ENCODE measurements at regions not wholly inside any gene's neighbourhood (a gene's known extent, or its start where the extent isn't known, plus 50 kb on each side); places are given as distances from the start of the nearest gene placed in this dataset.
"Not testable (repeated sequence)": the region's sequence is repeated elsewhere in the genome, so short reads cannot be mapped to it uniquely, and the experiment has no call there.

DNA sequence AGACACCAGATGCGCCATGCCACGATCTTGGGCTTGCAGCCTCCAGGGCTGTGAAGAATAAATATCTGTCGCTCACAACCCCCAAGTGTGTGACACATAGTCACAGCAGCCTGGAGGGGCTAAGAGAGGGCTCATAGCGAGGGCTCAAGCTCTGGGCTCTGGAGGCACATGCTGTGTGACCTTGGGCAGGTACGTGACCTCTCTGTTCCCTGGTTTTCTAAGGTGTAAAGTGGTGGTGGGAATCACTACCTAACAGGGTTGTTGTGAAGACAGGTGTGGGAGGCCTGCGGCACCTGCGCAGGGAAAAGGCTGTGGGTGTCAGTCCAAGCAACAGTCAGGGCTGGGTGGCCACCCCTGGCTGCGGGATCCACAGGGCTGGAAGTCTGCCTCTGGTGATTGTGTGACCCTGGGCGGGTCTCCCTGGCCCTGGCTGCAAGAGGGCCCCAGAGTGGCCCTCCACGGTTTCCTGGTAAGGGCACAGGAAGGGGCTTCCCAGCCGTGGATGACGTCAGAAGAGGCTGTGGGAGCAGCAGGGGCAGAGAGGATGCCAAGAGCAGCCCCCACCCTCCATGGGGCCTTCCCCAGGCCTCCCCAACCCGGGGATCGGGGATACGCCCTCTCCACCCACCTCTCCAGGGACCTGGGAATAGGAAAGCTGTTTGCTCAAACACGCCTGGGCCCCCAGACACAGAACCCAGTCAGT, 218.8 kb upstream of the SGCG start:
- H3K4me1 ChIP-seq, result no peaks in the 10 kb centered on the region
- no peak overlapping the region for H3K4me3 ChIP-seq
- in situ Hi-C loops (cut with MboI; ENCODE audit: low sequenced_read_pairs in 4 of 4), result no loop called here
- TF ChIP-seq POLR2A (IDR thresholded peaks at IDR 0.05), result no peak
- TF ChIP-seq, protein P1, sequence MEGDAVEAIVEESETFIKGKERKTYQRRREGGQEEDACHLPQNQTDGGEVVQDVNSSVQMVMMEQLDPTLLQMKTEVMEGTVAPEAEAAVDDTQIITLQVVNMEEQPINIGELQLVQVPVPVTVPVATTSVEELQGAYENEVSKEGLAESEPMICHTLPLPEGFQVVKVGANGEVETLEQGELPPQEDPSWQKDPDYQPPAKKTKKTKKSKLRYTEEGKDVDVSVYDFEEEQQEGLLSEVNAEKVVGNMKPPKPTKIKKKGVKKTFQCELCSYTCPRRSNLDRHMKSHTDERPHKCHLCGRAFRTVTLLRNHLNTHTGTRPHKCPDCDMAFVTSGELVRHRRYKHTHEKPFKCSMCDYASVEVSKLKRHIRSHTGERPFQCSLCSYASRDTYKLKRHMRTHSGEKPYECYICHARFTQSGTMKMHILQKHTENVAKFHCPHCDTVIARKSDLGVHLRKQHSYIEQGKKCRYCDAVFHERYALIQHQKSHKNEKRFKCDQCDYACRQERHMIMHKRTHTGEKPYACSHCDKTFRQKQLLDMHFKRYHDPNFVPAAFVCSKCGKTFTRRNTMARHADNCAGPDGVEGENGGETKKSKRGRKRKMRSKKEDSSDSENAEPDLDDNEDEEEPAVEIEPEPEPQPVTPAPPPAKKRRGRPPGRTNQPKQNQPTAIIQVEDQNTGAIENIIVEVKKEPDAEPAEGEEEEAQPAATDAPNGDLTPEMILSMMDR (IDR thresholded peaks at IDR 0.05 in 4 of 5, conservative IDR thresholded peaks at IDR 0.05 in 1 of 5), result no peak
- H3K27me3 ChIP-seq, result no peaks in the 10 kb centered on the region
- DNase-seq, result no peak
- intact Hi-C loops (cut with DNase I; ENCODE audit: low total_unique reads), result no loop called here
- no peak for ATAC-seq
- H3K36me3 ChIP-seq, result no peaks in the 10 kb centered on the region
- H3K27ac ChIP-seq, result no peak overlapping the region
- no peaks in the 10 kb centered on the region for H3K9me3 ChIP-seq

DNA sequence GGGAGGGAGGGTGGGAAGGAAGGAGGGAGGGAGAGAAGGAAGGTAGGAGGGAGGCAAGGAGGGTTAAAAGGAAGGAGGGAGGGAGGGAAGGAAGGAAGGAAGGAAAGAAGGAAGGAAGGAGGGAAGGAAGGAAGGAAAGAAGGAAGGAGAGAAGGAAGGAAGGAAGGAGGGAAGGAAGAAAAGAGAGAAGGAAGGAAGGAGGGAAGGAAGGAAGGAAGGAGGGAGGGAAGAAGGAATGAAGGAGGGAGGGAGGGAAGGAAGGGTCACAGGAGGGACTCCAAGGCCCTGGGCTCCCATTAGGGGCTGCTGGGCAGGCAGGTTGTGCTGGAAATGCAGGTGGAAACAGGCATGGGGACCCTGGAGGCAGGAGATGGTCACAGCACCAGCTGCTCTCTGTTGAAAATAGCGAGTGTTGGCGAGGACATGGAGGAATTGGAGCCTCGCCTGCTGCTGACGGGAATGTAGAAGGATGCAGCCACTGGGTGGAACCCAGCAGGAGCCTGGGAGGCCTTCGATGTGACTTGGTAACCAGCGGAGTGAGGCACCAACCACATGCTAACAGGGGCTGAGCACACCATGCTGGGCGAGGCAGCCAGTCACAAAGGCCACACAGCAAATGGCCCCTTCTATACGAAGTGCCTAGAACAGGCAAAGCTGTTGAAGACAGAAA, 217.3 kb upstream of the SGCG start:
- ATAC-seq; H3K9me3 ChIP-seq; H3K36me3 ChIP-seq; H3K27ac ChIP-seq; H3K4me3 ChIP-seq; H3K27me3 ChIP-seq; in situ Hi-C loops (cut with MboI; ENCODE audit: low sequenced_read_pairs in 4 of 4); intact Hi-C loops (cut with DNase I; ENCODE audit: low total_unique reads); H3K4me1 ChIP-seq; DNase-seq: not testable (repeated sequence)

DNA sequence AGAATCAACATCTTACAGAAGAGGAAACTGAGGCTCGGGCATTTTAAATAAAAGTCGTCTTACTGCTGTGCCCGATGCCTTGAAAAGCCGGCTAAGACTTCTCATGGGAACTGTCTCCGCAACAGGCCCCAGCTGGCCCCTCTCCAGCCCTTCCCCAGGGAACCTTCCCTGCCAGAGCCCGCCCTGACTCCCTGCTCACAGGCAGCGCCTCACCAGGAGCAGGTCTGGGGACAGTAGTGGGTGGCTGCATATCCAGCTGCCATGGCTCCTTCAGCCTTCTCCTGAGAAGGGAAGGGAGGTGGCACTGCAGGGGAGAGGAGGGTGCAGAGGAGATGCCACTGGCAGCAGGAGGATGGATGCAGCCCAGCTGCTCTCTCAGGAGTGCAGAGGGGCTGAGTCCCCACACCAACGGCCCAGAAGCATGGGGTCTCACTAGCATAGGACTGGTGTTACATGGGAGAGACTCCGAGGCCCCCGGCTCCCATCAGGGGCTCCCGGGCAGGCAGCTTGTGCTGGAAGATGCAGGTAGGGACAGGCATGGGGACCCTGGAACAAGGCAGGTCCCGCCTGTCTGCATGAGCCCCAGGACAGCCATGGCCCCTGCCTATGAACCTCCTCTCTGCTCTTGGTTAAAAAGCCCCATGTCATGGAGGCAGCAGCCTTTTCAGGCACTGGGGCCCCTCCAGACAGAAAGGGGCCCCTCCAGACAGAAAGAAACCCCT, 216.4 kb upstream of the SGCG start:
- Histone ChIP-seq H3K36me3 (no peaks in the 10 kb centered on the region), H3K4me3 (no peak overlapping the region), H3K27ac (no peak overlapping the region), H3K27me3 (no peaks in the 10 kb centered on the region), H3K4me1 (no peaks in the 10 kb centered on the region), H3K9me3 (no peaks in the 10 kb centered on the region)
- in situ Hi-C loops (cut with MboI; ENCODE audit: low sequenced_read_pairs in 4 of 4), result no loop called here
- intact Hi-C loops (cut with DNase I; ENCODE audit: low total_unique reads), result no loop called here
- no peak for TF ChIP-seq POLR2A (IDR thresholded peaks at IDR 0.05)
- TF ChIP-seq, protein P1 (IDR thresholded peaks at IDR 0.05 in 4 of 5, conservative IDR thresholded peaks at IDR 0.05 in 1 of 5), result no peak
- ATAC-seq (no peak), DNase-seq (no peak)

DNA sequence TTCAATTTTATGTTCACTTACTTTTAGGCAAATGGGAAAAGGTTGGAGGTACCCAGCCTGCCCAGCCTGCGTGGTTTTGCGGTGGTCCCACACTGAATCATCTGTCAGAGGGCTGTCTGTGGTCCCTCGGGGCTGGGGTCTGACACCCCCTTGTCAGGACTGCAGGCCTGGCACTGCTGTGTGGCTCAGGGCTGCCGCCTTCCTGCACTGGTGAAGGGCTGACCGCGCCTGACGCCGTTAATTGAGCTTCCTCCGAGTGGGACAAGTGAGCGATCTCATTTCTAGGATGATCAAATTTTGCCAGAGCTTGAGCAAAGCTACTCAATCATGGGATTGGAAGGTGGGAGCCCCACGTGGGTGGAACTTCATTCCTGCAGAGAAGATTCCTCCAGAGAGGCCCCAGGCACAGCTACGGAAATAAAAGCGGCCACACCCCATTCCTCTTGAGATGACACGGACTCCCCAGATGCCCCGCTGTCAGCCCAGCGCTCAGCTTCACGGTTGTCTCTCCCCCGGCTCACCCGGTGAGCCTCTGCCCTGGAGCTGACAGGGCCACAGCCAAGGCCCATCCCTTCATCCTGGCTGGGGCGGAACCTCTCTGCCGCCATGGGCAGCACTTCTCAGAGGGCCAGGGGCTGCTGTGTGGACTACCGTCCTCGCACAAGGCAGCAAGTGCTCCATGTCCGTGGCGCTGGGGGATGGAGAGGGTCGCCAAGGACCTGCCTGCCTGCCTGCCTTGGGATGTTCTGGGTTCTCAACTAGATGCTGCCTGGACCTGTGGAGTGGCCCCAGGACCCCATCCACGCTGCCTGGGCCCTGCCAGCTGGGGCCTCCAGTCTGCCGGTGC, 215.5 kb upstream of the SGCG start:
- H3K4me3 ChIP-seq; H3K27me3 ChIP-seq; in situ Hi-C loops (cut with MboI; ENCODE audit: low sequenced_read_pairs in 4 of 4); DNase-seq; H3K4me1 ChIP-seq; intact Hi-C loops (cut with DNase I; ENCODE audit: low total_unique reads); H3K27ac ChIP-seq; H3K36me3 ChIP-seq; ATAC-seq; H3K9me3 ChIP-seq: not testable (repeated sequence)

DNA sequence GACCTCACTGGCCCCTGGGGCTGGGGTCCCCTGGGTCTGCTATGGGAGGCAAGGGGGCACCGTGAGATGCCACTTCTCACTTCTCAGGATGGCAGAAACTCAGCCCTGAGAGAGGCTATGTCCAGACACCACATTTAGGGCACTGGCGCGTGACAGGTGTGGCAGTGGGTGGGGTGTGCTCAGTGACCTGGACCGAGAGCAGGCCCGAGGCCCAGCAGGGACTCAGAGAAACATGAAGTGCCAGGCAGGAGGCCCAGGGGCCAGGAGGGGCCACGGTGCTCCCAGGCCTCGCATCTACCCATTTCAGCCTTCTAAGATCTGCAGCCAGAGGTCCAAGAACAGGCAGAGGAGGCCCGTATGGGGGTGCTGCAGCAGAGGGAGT, 214.9 kb upstream of the SGCG start:
- in situ Hi-C loops (cut with MboI; ENCODE audit: low sequenced_read_pairs in 4 of 4); H3K4me1 ChIP-seq; H3K4me3 ChIP-seq; ATAC-seq; DNase-seq; H3K27ac ChIP-seq; H3K27me3 ChIP-seq; H3K9me3 ChIP-seq; intact Hi-C loops (cut with DNase I; ENCODE audit: low total_unique reads); H3K36me3 ChIP-seq: not testable (repeated sequence)

DNA sequence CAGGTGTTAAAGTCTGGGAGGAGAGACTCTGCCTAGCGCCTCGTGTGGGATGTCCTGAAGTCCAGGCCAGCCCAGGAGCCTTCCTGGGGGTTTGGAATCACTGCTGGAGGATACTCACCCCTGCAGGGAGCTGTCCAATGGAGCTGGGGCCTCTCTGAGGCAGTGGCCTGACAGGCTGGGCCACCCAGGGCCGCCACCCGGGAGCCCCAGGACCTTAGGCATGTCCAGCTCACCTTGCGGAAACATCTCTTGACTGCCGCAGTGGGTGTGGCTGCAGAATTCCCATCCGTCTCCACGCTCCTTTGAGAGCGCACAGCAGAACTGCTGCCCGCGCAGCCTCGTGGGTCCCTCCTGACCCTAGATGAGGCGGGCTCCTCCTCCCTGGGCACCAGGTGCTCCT, 214.0 kb upstream of the SGCG start:
- H3K4me3 ChIP-seq; in situ Hi-C loops (cut with MboI; ENCODE audit: low sequenced_read_pairs in 4 of 4); H3K27me3 ChIP-seq; H3K9me3 ChIP-seq; H3K36me3 ChIP-seq; intact Hi-C loops (cut with DNase I; ENCODE audit: low total_unique reads); ATAC-seq; DNase-seq; H3K27ac ChIP-seq; H3K4me1 ChIP-seq: not testable (repeated sequence)

Data from gastrocnemius medialis (tissue), 4 donors.